GM21529 (cell line): ENCODE measurements at regions not wholly inside any gene's neighbourhood (a gene's known extent, or its start where the extent isn't known, plus 50 kb on each side); places are given as distances from the start of the nearest gene placed in this dataset.

Source experiments
- ATAC-seq: cut with Tn5 transposase; IDR thresholded peaks from one replicate; pipeline ENCODE4 v1.9.1; 2021; ENCODE audit not compliant: unreplicated experiment

DNA sequence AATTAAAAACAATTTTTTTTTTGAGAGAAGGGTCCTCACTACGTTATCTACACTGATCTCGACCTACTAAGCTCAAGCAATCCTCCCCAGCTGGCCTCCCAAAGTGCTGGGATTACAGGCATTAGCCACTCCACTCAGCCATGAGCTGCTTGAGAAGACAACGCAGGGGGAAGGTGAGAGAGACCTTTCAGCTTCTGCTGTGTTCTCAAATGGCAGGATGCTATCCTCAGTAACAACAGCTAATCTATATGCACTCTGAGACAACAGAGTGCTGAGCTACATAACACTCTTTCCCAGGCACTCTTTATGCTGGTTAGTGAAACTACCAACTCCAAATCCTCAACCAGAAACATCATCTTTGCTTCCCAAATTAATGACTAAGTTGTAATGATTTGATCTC lies 526.1 kb downstream of the CCER1 start:
- no peak for ATAC-seq

- no peak for ATAC-seq
Measured at GRCh38 chr12:90428465-90428864, 526.5 kb downstream of the CCER1 start.

GRCh38 chr12:90423965-90424364 lies 531.0 kb downstream of the CCER1 start:
- ATAC-seq = no peak

DNA sequence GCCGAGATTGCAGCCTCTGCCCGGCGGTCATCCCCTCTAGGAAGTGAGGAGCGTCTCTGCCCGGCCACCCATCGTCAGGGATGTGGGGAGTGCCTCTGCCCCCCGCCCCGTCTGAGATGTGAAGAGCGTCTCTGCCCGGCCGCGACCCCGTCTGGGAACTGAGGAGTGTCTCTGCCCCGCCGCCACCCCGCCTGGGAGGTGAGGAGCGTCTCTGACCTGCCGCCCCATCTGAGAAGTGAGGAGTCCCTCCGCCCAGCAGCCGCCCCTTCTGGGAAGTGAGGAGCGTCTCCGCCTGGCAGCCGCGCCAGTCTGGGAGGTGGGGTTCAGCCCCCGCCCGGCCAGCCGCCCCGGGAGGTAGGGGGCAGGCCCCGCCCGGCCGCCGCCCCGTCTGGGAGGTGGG lies 544.0 kb downstream of the CCER1 start:
- ATAC-seq = no peak

- ATAC-seq = no peak
Measured at GRCh38 chr12:90407841-90408240, 547.1 kb downstream of the CCER1 start.

- peak; percentile 73 for ATAC-seq
Measured at GRCh38 chr12:90404071-90404470, 550.9 kb downstream of the CCER1 start.

DNA sequence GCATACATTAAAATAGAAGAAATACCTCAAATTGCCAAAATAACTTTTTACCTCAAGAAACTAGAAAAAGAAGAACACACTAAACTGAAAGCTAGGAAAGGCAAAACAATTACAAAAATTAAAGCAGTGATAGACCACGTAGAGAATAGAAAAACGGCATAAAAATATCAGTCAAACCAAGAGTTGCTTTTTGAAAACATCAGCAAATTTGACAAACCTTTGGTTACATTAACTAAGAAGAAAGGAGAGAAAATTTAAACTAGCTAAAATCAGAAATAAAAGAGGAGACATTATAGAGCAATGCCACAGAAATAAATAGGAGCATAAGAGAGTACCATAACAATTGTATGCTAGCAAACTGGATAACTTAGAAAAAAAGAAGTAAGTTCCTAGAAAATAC lies 553.8 kb downstream of the CCER1 start:
- no peak for ATAC-seq

DNA sequence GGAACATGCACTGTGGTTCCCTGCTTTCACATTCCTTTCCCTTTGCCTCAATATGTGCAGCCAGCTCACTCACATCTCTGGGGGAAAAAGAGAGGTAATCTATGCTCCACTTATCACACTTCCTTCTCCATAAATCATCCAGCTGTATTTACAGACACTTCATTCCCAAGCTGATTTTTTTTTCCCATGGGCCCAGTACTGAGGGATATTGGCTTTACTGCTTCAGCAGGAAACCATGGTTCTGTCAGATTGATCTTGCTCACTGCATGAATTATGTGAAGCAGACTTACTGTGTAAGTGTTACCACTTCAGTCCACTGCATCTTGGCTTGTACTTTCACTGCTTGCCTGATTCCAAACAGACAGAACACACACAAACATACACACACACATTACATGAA lies 555.6 kb downstream of the CCER1 start:
- ATAC-seq = no peak

DNA sequence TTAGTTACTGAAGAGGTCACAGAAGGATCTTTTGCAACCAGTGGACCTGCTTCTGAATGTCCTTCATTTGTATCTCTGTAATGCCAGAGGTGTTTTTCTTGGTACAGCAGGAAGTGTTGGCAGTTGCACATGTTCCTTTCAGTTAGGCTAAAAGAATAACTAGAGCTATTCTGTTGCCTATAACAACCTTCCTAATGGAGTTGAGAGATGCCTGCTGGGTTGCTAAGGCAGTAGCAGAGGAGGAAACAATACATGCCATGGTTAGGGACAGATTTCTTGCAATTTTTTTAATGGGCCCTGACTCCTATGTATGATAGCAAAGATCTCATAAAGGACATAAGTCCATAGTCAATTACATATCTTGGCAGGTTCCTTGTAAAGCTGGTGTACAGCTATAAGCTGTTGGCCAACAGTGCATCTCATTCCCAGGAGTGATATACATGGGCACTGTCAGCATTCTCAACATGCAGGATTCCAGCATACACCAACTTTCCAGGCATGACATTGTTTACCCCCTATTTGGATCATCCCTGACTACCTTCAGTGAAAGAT lies 556.6 kb downstream of the CCER1 start:
- ATAC-seq = no peak

DNA sequence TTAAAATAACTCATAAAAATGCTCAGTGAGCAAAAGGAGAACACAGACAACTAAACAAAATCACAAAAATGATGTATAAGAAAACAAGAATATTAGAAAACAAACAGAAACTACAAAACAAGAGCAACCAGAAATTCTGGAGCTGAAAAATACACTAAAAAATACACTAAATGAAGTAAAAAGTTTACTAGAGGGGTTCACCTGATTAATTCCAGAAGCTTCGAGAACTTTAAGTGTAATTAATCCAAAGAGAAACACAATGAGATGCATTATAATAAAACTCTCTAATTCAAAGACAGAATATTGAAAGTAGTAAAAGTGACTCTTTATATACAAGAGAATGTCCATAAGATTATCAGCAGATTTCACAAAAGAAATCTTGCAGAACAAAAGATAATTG lies 558.4 kb downstream of the CCER1 start:
- no peak for ATAC-seq

GRCh38 chr12:90393652-90394051 lies 561.3 kb downstream of the CCER1 start:
- ATAC-seq = no peak

DNA sequence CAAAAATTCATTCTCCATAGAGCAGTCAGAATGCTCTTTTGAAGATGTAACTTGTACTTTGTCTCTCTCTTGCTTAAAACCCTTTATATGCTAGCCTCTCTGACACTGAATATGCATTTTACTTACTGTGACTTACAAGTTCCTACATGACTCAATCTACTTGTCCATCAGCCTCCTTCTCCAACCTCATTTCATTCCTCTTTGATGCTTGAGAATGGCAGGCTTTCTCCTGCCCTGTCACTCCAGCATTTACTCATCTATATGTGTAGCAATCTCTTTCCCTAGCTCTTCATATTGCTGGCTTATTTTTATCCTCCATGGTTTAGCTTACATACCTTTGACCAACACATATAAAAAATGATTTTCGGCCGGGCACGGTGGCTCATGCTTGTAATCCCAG lies 561.9 kb downstream of the CCER1 start:
- ATAC-seq = no peak

DNA sequence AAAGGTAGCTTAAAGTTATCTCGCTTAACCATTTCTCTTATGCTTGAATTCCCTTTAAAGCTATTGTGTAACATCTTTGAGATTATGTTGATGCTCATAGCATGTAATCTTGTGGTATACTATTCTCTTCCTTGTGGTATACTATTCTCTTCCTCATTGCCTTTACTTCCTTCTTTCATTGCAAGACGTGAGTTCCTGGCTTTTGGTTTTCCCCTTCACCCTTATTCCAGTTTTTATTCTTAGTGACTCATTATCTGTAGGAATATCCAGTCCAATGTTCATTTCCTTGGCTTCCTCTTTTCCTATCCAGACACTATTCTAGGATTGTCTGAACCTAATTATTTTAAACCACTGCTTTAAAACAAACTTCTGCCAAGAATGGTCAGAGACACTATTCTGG lies 564.0 kb downstream of the CCER1 start:
- no peak for ATAC-seq

DNA sequence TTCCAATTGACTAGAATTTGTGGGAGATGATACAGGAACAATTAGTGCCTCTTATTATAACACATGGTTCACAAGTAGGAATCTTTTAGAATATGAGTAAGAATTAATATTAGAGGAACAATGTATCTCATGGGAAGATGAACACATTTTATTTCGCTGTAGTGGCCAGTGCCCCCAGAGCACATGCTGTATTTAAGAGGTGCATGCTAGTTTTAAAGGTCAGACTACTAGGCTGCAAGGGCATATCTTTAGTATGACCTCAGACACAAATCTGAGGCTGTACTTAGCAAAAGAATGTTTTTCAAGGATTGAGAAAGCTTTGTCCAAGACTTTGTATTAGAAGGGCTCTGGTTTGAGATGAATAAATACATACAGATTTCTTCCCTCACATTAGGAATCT lies 586.9 kb downstream of the CCER1 start:
- ATAC-seq = no peak

GRCh38 chr12:90366286-90366685 lies 588.7 kb downstream of the CCER1 start:
- no peak for ATAC-seq

GRCh38 chr12:90360300-90360699 lies 594.7 kb downstream of the CCER1 start:
- ATAC-seq = no peak

DNA sequence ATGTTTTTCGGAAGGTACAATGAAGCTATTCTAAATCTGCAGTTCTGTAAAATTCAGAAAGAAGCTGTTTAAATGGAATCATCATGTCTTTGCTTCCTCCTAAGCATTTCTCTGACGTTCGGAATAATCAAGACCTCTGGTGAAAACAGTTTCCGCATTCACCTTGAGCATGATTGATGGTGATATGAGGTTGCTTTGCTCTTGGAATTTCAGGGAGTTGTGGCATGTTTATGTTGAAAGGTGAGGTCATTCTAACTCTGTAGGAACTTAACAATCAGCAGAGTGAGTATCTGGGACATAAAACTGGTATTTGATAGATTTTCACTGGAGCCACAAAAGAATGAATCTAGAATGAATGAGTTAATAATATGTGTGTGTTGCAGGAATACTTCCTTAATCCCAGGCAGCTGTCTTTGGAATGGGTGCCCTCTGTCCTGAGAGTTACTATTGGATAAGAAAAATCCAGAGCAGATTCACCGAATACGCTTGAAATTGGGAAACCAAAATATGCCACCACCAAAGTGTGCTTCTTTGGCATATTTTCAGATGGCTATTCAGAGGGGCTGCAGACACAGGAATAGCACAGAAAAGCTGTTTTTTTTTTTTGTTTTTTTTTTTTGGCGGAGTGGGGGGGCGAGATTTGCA lies 599.1 kb downstream of the CCER1 start:
- no peak for ATAC-seq

- no peak for ATAC-seq
Measured at GRCh38 chr12:90343966-90344365, 611.0 kb downstream of the CCER1 start.

GRCh38 chr12:90342081-90342480 lies 612.9 kb downstream of the CCER1 start:
- no peak for ATAC-seq

DNA sequence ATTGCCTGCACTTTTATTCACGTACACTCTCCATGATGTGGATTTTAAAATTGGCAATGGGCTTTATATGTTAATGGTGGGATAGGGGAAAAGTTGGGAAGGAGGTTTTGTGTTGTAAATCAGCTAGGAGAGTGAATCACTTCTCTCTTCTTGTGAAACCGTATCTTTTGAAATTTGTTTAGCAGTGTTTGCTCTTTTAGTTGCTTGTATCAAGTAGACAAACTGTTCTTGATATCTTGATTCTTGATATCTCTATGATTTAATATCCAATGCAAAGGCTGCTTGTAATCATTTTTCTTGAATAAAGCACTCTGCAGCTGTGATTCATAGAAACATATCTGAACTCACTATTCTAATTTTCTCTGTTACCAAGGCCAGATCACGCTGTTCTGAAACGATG lies 615.1 kb downstream of the CCER1 start:
- ATAC-seq = no peak

DNA sequence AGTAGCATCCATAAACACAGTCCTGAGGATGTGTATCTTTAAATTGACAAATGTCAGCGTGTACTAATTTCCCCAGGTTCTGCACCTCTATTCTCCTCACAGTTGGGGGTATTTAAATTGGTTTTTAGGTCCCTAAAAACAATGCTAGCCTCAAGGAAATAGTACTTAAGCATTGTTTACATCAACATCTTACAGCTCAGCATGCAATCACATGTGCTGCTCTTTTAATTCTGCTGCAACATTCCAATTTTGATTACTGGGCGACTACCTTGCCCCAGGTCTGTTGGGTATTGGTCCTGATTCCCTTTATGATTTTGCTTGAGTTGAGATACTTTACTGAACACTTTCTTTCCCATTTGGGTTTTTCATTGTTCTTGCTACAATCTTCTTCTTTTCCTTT lies 616.6 kb downstream of the CCER1 start:
- no peak for ATAC-seq

GRCh38 chr12:90337018-90337417 lies 618.0 kb downstream of the CCER1 start:
- ATAC-seq = no peak

GRCh38 chr12:90335566-90335965 lies 619.4 kb downstream of the CCER1 start:
- ATAC-seq = no peak
